Muscle layer of colon (tissue), 2 donors: ENCODE measurements at regions not wholly inside any gene's neighbourhood (a gene's known extent, or its start where the extent isn't known, plus 50 kb on each side); places are given as distances from the start of the nearest gene placed in this dataset.
"Not testable (repeated sequence)": the region's sequence is repeated elsewhere in the genome, so short reads cannot be mapped to it uniquely, and the experiment has no call there.

Experiments
- H3K27ac ChIP-seq: one replicate; pipeline ENCODE4 v1.7.0; 2013; ENCODE audit warnings: low read depth, mild to moderate bottlenecking, low read length, moderate library complexity
- H3K27me3 ChIP-seq, 2 donors: one replicate each; pipeline ENCODE4 v1.7.0; 2013; ENCODE audit warnings: low read length in 2 of 2, mild to moderate bottlenecking in 2 of 2; ENCODE audit not compliant: insufficient read depth in 2 of 2, control insufficient read depth in 1 of 2
- H3K36me3 ChIP-seq: one replicate; pipeline ENCODE4 v1.7.0; 2013; ENCODE audit warnings: mild to moderate bottlenecking, low read length; ENCODE audit not compliant: insufficient read depth
- H3K4me1 ChIP-seq: one replicate; pipeline ENCODE4 v1.7.0; 2013; ENCODE audit warnings: mild to moderate bottlenecking, low read length; ENCODE audit not compliant: insufficient read depth
- H3K4me3 ChIP-seq, 2 donors: one replicate each; pipeline ENCODE4 v1.7.0; 2013; ENCODE audit warnings: low read length in 2 of 2, low read depth in 1 of 2, mild to moderate bottlenecking in 1 of 2, moderate library complexity in 1 of 2
- H3K9ac ChIP-seq: one replicate; pipeline ENCODE4 v1.7.0; 2013; ENCODE audit warnings: low read length
- H3K9me3 ChIP-seq: one replicate; pipeline ENCODE4 v1.7.0; 2013; ENCODE audit warnings: mild to moderate bottlenecking, low read length
- donor health status: abdominal sarcoma.
- donor health status: Adenocarcinoma of cecum.

DNA sequence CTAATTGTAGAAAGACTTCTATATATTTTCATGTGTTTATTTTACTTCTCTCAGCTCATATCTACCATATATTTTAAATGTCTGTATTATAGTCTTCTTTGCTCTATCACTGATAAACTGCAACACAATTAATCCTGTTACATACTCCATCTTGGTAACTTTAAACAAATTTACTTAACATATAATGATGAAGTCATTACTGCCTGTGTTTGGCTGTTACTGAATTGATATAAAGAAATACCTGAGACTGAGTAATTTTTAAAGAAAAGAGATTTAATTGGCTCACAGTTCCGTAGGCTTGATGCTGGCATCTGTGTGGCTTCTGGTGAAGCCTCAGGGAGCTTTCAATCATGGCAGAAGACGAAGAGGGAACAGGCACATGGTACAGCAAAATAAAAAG is 1480.4 kb downstream of the HACE1 start:
- H3K4me3 ChIP-seq = no peak overlapping the region
- H3K36me3 ChIP-seq = no peaks in the 10 kb centered on the region
- H3K4me1 ChIP-seq = no peaks in the 10 kb centered on the region
- H3K27me3 ChIP-seq = no peaks in the 10 kb centered on the region
- no peak overlapping the region for H3K27ac ChIP-seq
- no peaks in the 10 kb centered on the region for H3K9me3 ChIP-seq
- no peak overlapping the region for H3K9ac ChIP-seq

DNA sequence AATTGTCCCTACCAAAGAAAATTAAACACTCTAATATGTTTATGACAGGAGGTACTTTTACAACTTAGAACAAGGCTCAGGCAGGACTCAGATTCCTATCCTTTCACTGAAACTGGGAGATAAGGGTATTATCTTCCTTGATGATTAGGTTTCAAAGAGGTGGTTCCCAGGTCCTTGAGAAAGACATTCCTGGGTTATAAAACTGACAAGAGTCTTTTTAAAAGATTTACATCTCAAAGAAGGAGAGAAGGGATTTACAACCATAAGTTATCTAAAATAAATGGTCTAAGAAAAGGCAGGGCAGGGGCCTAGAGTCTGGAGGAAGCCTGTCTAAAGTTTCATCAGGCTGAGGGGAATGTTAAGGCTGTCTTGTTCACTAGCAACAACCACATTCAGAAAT is 1492.5 kb downstream of the HACE1 start:
- Histone ChIP-seq H3K36me3 (no peaks in the 10 kb centered on the region), H3K27me3 (no peaks in the 10 kb centered on the region), H3K27ac (no peak overlapping the region), H3K9ac (no peak overlapping the region), H3K4me1 (no peaks in the 10 kb centered on the region), H3K4me3 (no peak overlapping the region), H3K9me3 (no peaks in the 10 kb centered on the region)

DNA sequence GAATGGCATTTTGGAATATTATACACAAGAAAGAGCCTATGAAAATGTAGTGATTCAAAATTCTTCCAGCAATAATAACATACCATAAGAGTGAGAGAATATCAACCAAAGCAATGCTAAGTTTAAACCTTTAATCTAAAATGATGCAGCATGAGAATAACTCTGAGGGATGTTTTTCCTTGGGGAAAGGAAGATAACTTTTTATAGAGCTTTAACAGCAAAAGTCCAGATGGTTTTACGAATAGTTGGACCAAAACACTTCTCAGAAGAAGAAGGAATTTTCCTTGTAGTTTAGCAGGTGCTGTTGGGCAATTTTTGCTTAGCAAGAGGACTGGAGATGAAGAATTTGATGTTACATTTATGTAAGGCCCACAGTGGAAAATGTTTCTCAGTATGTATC is 1503.2 kb downstream of the HACE1 start:
- no peaks in the 10 kb centered on the region for H3K36me3 ChIP-seq
- H3K4me3 ChIP-seq = no peak overlapping the region
- H3K9ac ChIP-seq = no peak overlapping the region
- no peaks in the 10 kb centered on the region for H3K4me1 ChIP-seq
- no peak overlapping the region for H3K27ac ChIP-seq
- no peaks in the 10 kb centered on the region for H3K27me3 ChIP-seq
- no peaks in the 10 kb centered on the region for H3K9me3 ChIP-seq

DNA sequence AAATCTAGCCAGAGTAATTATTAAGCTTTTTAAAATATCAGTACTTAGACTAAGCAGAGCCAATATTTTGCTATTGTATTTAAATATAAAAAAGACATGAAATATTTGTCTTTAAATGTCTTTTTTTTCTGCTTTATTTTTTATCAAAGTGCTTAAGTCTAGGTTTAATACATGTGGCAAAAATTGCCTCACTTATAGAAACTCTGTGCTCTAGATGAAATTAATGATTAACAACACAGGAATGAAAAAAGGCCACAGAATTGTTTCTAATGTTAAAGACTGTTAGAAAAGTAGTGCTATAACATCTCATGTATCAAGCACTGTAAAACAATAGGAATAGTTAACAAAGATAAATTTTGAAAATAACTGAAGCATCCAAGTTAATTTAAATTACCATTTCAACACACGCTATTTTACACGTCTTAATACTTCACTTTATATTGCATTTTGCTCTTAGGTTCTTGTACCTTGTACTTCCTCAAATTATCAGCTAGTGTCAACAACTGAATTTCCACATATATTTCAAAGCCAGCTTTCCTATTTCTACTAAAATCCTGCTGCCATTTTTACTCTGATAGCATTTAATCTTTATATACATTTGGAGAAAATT is 1515.1 kb downstream of the HACE1 start:
- Histone ChIP-seq H3K27ac (no peak overlapping the region), H3K4me3 (no peak overlapping the region), H3K36me3 (no peaks in the 10 kb centered on the region), H3K9ac (no peak overlapping the region), H3K4me1 (no peaks in the 10 kb centered on the region), H3K9me3 (no peaks in the 10 kb centered on the region), H3K27me3 (no peaks in the 10 kb centered on the region)

DNA sequence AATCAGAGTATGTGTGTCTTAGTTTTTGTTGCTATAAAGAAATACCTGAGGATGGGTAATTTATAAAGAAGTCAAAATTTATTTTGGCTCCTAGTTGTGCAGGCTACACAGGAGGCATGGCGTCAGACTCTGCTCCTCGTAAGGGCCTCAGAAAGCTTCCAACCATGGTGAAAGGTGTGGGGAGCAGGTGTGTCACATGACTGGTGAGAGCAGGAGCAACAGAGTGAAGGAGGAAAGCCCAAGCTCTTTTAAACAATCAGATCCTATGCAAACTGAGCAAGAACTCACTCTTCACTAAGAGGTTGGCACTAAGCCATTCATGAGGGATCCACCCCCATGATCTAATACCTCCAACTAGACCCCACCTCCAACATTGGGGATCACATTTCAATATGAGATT is 1524.3 kb downstream of the HACE1 start:
- H3K4me3 ChIP-seq = no peak overlapping the region
- no peaks in the 10 kb centered on the region for H3K4me1 ChIP-seq
- H3K9ac ChIP-seq = no peak overlapping the region
- H3K9me3 ChIP-seq = no peaks in the 10 kb centered on the region
- H3K27me3 ChIP-seq = no peaks in the 10 kb centered on the region
- no peak overlapping the region for H3K27ac ChIP-seq
- H3K36me3 ChIP-seq = no peaks in the 10 kb centered on the region

DNA sequence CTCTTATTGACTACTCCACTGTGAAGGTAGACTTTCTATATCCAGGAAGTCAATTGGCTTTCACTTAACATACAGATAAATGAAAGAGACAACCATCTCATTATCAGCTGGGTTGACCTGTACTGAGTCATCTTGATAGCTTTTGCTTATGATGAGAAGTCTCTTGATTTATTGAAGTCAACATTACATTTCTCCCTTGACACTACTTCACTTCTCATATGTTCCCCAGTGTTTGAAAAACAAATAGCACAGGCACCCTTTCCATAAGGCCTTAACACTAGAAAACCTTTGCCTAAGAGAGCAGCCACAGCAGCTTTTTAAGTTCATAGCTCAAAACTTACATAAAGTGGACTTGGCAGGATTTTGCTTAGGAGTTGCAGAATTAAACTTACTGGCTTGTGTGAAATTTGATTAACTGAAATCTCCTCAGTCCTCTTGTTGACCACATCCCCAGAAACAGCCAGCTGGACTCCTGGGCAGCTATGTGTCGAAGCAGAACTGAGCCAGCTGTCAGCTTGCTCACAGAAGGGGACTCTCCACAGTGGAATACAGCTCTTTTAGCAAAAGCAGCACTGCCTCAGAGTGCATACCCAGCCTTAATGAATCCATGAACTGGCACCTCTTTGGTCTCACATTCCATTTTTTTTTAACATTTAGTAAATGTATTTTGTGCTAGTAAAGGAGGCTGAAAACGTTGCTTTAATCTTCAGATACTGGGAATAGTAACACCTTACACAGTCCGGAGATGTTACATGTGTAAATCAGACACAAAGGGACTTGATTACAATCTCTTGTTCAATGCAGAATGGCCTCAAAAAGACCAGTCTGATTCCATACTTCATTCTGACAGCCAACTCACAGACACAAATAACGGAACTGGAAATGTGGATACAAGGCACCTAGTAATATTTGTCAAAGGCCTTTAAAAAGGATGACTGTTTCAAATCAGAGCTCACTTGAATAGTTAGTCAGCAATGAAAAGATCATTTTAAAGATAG is 1532.7 kb downstream of the HACE1 start:
- Histone ChIP-seq H3K27me3 (no peaks in the 10 kb centered on the region), H3K9ac (no peak overlapping the region), H3K36me3 (no peaks in the 10 kb centered on the region), H3K27ac (no peak overlapping the region), H3K4me1 (no peaks in the 10 kb centered on the region), H3K4me3 (no peak overlapping the region), H3K9me3 (no peaks in the 10 kb centered on the region)

DNA sequence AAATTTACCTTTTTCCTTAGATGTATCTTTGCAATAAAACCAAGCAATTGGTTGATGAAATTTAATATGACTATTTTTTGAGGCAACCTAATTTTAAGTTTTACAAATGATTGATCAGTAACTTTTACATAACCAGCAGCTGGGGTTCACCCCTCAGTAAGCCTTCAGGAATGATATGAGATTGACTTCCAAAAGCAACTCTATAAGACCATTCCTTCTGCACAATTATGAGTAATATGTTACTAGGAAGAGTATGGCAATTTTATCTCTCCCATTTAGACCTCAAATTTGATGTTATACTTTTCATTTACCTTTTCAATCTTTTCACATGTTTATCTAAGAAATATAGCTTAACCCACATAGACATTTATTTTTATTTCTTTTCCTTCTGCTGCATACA is 1546.3 kb downstream of the HACE1 start:
- Histone ChIP-seq H3K27ac (no peak overlapping the region), H3K4me1 (no peaks in the 10 kb centered on the region), H3K9me3 (no peaks in the 10 kb centered on the region), H3K9ac (no peak overlapping the region), H3K36me3 (no peaks in the 10 kb centered on the region), H3K4me3 (no peak overlapping the region), H3K27me3 (no peaks in the 10 kb centered on the region)

DNA sequence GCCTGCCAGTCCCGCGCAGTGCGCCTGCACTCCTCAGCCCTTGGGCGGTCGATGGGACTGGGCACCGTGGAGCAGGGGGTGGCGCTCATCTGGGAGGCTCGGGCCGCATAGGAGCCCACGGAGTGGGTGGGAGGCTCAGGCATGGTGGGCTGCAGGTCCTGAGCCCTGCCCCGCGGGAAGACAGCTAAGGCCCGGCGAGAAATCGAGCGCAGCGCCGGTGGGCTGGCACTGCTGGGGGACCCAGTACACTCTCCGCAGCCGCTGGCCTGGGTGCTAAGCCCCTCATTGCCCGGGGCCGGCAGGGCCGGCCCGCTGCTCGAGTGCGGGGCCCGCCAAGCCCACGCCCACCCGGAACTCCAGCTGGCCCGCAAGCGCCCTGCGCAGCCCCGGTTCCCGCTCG is 1565.3 kb downstream of the HACE1 start:
- H3K9me3 ChIP-seq, H3K27me3 ChIP-seq, H3K4me1 ChIP-seq, H3K27ac ChIP-seq, H3K4me3 ChIP-seq, H3K36me3 ChIP-seq, H3K9ac ChIP-seq: not testable (repeated sequence)

DNA sequence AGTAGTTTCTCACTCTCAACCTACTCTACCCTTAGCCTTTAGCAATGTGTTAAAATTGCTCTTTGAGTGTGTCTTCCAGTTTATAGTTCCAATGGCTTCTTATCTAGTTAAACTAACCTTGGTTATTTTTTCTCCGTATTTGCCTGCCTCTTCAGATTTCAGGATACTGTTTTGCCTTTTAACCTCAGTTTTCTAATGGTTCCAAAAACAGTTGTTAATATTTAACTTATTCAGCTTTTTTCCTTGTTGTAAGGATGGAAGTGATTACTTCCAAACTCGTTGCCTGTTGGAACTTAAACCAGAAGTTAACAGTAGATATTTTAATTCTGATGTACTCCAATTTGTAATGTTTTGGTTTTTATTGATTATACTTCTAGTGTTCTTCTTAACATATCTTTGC is 1574.9 kb downstream of the HACE1 start:
- Histone ChIP-seq H3K9ac (no peak overlapping the region), H3K9me3 (no peaks in the 10 kb centered on the region), H3K27ac (no peak overlapping the region), H3K36me3 (no peaks in the 10 kb centered on the region), H3K27me3 (no peaks in the 10 kb centered on the region), H3K4me1 (no peaks in the 10 kb centered on the region), H3K4me3 (no peak overlapping the region)

DNA sequence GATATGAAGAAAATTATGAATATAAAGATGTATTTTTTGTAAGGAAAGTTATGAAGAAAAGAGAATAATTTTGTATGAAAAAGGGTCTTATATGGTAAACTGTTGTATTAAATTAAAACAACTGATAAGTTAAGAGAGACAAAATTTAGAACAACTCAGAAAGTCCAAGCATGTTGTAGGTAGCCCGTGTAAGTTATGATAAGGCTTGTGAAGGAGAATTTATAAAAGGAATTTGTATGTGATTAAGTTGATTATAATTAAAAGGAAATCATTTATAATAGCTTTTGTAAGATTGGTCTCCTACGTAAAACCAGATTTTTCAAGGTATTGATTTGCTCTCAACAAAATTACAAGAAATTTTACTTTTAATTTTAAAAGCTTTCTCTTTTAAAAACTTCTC is 1579.3 kb downstream of the HACE1 start:
- no peaks in the 10 kb centered on the region for H3K27me3 ChIP-seq
- no peak overlapping the region for H3K27ac ChIP-seq
- no peak overlapping the region for H3K4me3 ChIP-seq
- H3K9me3 ChIP-seq = no peaks in the 10 kb centered on the region
- H3K9ac ChIP-seq = no peak overlapping the region
- H3K4me1 ChIP-seq = no peaks in the 10 kb centered on the region
- no peaks in the 10 kb centered on the region for H3K36me3 ChIP-seq

DNA sequence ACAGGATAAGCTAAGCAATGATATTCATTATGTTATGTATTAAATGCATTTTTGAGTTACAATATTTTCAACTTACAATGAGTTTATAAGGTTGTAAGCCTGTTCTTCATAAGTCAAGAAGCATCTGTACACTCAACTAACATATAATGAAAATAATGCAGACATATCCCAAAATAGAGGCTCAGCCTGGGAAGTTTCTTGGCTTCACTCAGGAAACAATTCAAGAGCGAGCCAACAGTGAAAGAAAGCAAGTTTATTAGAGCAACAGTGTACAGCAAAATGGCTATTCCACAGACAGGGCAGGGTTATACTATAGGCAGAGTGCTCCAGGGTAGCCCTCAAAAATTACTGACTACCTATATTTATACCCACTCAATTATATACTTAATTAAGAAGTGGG is 1581.8 kb downstream of the HACE1 start:
- H3K27ac ChIP-seq = no peak overlapping the region

DNA sequence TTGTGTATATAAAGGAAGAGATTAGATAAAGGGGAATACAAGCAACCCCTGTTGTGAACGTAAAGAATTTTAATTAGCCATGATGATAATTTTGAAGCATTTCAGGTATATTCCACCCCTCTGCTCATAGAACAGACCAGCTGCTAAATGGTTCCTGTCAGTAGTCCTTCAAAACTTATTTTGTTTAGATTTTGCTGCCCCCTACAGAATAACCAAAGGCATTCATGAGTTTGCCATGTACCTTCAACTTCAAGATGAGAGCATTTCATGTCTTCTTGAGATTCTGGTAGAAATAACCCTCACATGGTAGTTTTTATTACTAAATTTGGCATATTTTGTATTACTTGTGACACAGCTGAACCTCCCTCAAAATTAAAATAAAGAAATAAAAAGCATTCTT is 1586.7 kb downstream of the HACE1 start:
- Histone ChIP-seq H3K27ac (no peak overlapping the region), H3K9ac (no peak overlapping the region), H3K27me3 (no peaks in the 10 kb centered on the region), H3K4me1 (no peaks in the 10 kb centered on the region), H3K9me3 (no peaks in the 10 kb centered on the region), H3K36me3 (no peaks in the 10 kb centered on the region), H3K4me3 (no peak overlapping the region)

More for the DNA sequence above, 1581.8 kb downstream of the HACE1 start:
- Histone ChIP-seq H3K4me1 (no peaks in the 10 kb centered on the region), H3K9me3 (no peaks in the 10 kb centered on the region), H3K27me3 (no peaks in the 10 kb centered on the region), H3K36me3 (no peaks in the 10 kb centered on the region), H3K4me3 (no peak overlapping the region), H3K9ac (no peak overlapping the region)
